ENCODE measurements at regions not wholly inside any gene's neighbourhood (a gene's known extent, or its start where the extent isn't known, plus 50 kb on each side); places are given as distances from the start of the nearest gene placed in this dataset.

- TF ChIP-seq, protein P1, sequence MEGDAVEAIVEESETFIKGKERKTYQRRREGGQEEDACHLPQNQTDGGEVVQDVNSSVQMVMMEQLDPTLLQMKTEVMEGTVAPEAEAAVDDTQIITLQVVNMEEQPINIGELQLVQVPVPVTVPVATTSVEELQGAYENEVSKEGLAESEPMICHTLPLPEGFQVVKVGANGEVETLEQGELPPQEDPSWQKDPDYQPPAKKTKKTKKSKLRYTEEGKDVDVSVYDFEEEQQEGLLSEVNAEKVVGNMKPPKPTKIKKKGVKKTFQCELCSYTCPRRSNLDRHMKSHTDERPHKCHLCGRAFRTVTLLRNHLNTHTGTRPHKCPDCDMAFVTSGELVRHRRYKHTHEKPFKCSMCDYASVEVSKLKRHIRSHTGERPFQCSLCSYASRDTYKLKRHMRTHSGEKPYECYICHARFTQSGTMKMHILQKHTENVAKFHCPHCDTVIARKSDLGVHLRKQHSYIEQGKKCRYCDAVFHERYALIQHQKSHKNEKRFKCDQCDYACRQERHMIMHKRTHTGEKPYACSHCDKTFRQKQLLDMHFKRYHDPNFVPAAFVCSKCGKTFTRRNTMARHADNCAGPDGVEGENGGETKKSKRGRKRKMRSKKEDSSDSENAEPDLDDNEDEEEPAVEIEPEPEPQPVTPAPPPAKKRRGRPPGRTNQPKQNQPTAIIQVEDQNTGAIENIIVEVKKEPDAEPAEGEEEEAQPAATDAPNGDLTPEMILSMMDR (IDR thresholded peaks at IDR 0.05; ENCODE audit: low read depth, low read length, poor library complexity, severe bottlenecking): no peak
- TF ChIP-seq EZH2phosphoT487 (IDR thresholded peaks at IDR 0.05; ENCODE audit: borderline replicate concordance, low read length): no peak
Measured at GRCh38 chr5:68371607-68372006, 156.1 kb downstream of the PIK3R1 start.

All from DOHH2 (cell line).